Panc1 (cell line): ENCODE measurements at regions not wholly inside any gene's neighbourhood (a gene's known extent, or its start where the extent isn't known, plus 50 kb on each side); places are given as distances from the start of the nearest gene placed in this dataset.

Source experiments
- ATAC-seq: fragments of 200-7000 bp; cut with Tn5 transposase; 2 replicates; pipeline ENCODE4 v1.9.1; 2020; ENCODE audit warnings: mild to moderate bottlenecking, moderate library complexity
- BruUV-seq: library from RNA; stranded (reverse); fragments of 400-500 nt; replicated peaks from 2 replicates; lab custom pipeline; 2021; lab: Mats Ljungman, UMichigan
- CTCF ChIA-PET: fragments of 300-600 bp; sonication (Branson Sonifier 250); formaldehyde crosslinking; loops from one replicate; lab custom pipeline; 2022; ENCODE audit warnings: antibody characterized with exemption; lab: Charles Lee
- POLR2A ChIA-PET: fragments of 300-600 bp; sonication (Branson Sonifier 250); formaldehyde crosslinking; loops from one replicate; lab custom pipeline; 2022; ENCODE audit warnings: antibody characterized with exemption; lab: Charles Lee
- DNase-seq: peaks from one replicate; pipeline ENCODE4 v3.0.0-alpha.2; 2010; ENCODE audit warnings: low read depth, low spot score
- H3K27ac ChIP-seq: 2 replicates; pipeline ENCODE4 v1.5.1; 2011; ENCODE audit warnings: mild to moderate bottlenecking, low read length, inconsistent platforms
- H3K27me3 ChIP-seq: fragments of 200-500 bp; sonication (Bioruptor generic); 2 replicates; pipeline ENCODE4 v1.6.0; 2014; ENCODE audit warnings: low read length, inconsistent platforms; ENCODE audit not compliant: control insufficient read depth, insufficient read depth
- H3K36me3 ChIP-seq: fragments of 200-500 bp; sonication (Bioruptor generic); 2 replicates; pipeline ENCODE4 v1.5.1; 2014; ENCODE audit warnings: inconsistent platforms, mild to moderate bottlenecking, low read length, moderate library complexity; ENCODE audit not compliant: control insufficient read depth, insufficient read depth
- H3K4me1 ChIP-seq: 2 replicates; pipeline ENCODE4 v1.5.1; 2011; ENCODE audit warnings: inconsistent platforms, mild to moderate bottlenecking, low read length, moderate library complexity; ENCODE audit not compliant: control insufficient read depth, insufficient read depth
- H3K4me3 ChIP-seq, 2 experiments: 2 replicates each; pipeline ENCODE4 v1.5.1; 2011 to 2012; ENCODE audit warnings: low read depth in 2 of 2, low read length in 2 of 2, mild to moderate bottlenecking in 2 of 2, inconsistent platforms in 1 of 2, moderate library complexity in 1 of 2
- H3K9me3 ChIP-seq: fragments of 200-500 bp; sonication (Bioruptor generic); 2 replicates; pipeline ENCODE4 v1.5.1; 2014; ENCODE audit warnings: low read depth, mild to moderate bottlenecking, inconsistent platforms, low read length, moderate library complexity; ENCODE audit not compliant: control insufficient read depth, insufficient read depth
- CTCF ChIP-seq: fragments of 450-650 bp; IDR thresholded peaks from 2 replicates; pipeline ENCODE4 v1.5.1; 2017; ENCODE audit warnings: mild to moderate bottlenecking
- POLR2AphosphoS5 ChIP-seq: IDR thresholded peaks from 2 replicates; pipeline ENCODE4 v1.6.1; 2012; ENCODE audit warnings: mild to moderate bottlenecking, low read depth, low read length, moderate library complexity
- SIN3A ChIP-seq: IDR thresholded peaks from 2 replicates; pipeline ENCODE4 v1.6.1; 2012; ENCODE audit warnings: low read depth, mild to moderate bottlenecking, low read length, moderate library complexity, borderline replicate concordance; ENCODE audit not compliant: insufficient read depth
- TCF7L2 ChIP-seq: IDR thresholded peaks from 2 replicates; pipeline ENCODE4 v1.6.1; 2011; ENCODE audit warnings: mild to moderate bottlenecking, low read depth, low read length, inconsistent platforms
- in situ Hi-C: cut with HindIII; loops from 2 replicates; pipeline ENCODE4 v1.10.0; 2016; ENCODE audit warnings: low sequenced_read_pairs, low pct_unique_long_range_greater_than_20kb
- intact Hi-C: fragments of 100-400 bp; cut with micrococcal nuclease; formaldehyde crosslinking; loops from one replicate; pipeline ENCODE4 v1.10.0; 2022; ENCODE audit not compliant: unreplicated experiment
- TF ChIP-seq, protein P1 (sequence below), 2 experiments: IDR thresholded peaks; 2 replicates each; pipeline ENCODE4 v1.6.1; 2011 to 2012; ENCODE audit warnings: low read depth in 2 of 2, control low read depth in 1 of 2, low read length in 1 of 2, mild to moderate bottlenecking in 1 of 2, moderate library complexity in 1 of 2; ENCODE audit not compliant: insufficient read depth in 1 of 2

DNA sequence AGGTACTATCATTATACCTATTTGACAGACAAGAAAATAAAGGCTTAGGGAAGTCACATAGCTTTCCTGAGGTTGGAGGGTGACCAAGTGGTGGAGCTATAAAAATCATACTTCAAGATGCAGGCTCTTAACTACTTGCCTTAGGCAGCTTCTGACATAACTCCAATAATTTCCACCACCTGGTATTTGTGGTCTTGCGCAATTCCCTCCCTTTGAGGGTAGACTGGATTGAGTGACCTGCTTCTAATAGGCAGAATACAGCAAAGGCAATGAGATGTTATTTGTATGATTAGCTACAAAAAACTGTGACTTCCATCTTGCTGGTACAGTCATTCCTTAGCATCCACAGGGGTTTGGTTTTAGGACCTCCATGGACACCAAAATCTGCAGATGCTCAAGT, 385.5 kb downstream of the TMEM114 start:
- no TSS peak for BruUV-seq
- in situ Hi-C loops (no loop called here), intact Hi-C loops (no loop called here)
- CTCF ChIA-PET: no interaction called here
- Histone ChIP-seq H3K4me3 (no peak overlapping the region), H3K27ac (no peak overlapping the region), H3K4me1 (no peaks in the 10 kb centered on the region), H3K27me3 (no peaks in the 10 kb centered on the region), H3K9me3 (no peaks in the 10 kb centered on the region), H3K36me3 (no peaks in the 10 kb centered on the region)
- POLR2A ChIA-PET: no interaction called here
- no peak for TF ChIP-seq POLR2AphosphoS5
- TF ChIP-seq, protein P1, sequence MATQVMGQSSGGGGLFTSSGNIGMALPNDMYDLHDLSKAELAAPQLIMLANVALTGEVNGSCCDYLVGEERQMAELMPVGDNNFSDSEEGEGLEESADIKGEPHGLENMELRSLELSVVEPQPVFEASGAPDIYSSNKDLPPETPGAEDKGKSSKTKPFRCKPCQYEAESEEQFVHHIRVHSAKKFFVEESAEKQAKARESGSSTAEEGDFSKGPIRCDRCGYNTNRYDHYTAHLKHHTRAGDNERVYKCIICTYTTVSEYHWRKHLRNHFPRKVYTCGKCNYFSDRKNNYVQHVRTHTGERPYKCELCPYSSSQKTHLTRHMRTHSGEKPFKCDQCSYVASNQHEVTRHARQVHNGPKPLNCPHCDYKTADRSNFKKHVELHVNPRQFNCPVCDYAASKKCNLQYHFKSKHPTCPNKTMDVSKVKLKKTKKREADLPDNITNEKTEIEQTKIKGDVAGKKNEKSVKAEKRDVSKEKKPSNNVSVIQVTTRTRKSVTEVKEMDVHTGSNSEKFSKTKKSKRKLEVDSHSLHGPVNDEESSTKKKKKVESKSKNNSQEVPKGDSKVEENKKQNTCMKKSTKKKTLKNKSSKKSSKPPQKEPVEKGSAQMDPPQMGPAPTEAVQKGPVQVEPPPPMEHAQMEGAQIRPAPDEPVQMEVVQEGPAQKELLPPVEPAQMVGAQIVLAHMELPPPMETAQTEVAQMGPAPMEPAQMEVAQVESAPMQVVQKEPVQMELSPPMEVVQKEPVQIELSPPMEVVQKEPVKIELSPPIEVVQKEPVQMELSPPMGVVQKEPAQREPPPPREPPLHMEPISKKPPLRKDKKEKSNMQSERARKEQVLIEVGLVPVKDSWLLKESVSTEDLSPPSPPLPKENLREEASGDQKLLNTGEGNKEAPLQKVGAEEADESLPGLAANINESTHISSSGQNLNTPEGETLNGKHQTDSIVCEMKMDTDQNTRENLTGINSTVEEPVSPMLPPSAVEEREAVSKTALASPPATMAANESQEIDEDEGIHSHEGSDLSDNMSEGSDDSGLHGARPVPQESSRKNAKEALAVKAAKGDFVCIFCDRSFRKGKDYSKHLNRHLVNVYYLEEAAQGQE (IDR thresholded peaks at IDR 0.05; ENCODE audit: insufficient read depth in 1 of 2, low read depth in 2 of 2, low read length in 1 of 2): no peak
- no peak for TF ChIP-seq SIN3A
- TF ChIP-seq CTCF: no peak
- TF ChIP-seq TCF7L2: no peak
- ATAC-seq (no peak), DNase-seq (no peak)

GRCh38 chr16:8204096-8204495, 386.2 kb downstream of the TMEM114 start:
- no TSS peak for BruUV-seq
- no peak overlapping the region for H3K4me3 ChIP-seq
- ChIA-PET CTCF (no interaction called here), POLR2A (no interaction called here)
- H3K4me1 ChIP-seq: no peaks in the 10 kb centered on the region
- TF ChIP-seq POLR2AphosphoS5 (no peak), CTCF (no peak), TCF7L2 (no peak), SIN3A (no peak)
- TF ChIP-seq, protein P1 (IDR thresholded peaks at IDR 0.05; ENCODE audit: insufficient read depth in 1 of 2, low read depth in 2 of 2, low read length in 1 of 2): no peak
- no peak overlapping the region for H3K27ac ChIP-seq
- H3K9me3 ChIP-seq: no peaks in the 10 kb centered on the region
- no peaks in the 10 kb centered on the region for H3K27me3 ChIP-seq
- intact Hi-C loops: no loop called here
- DNase-seq: no peak
- ATAC-seq: no peak
- no peaks in the 10 kb centered on the region for H3K36me3 ChIP-seq
- in situ Hi-C loops: no loop called here
